Fibroblast of mammary gland (primary cell): ENCODE measurements at regions not wholly inside any gene's neighbourhood (a gene's known extent, or its start where the extent isn't known, plus 50 kb on each side); places are given as distances from the start of the nearest gene placed in this dataset.
A peak's percentile ranks its signal among the peaks of the same experiment; 100 is the strongest.

Source experiments
- DNase-seq: peaks from one replicate; pipeline ENCODE4 v3.0.0-alpha.2; 2010; ENCODE audit warnings: low read depth
- H3K4me3 ChIP-seq: 2 replicates; pipeline ENCODE4 v1.5.1; 2011; ENCODE audit warnings: low read depth, mild to moderate bottlenecking, low read length, moderate library complexity; ENCODE audit not compliant: control insufficient read depth
- CTCF ChIP-seq: conservative IDR thresholded peaks from 2 replicates; pipeline ENCODE4 v1.5.1; 2011; ENCODE audit warnings: low read depth, low read length, inconsistent platforms; ENCODE audit not compliant: control insufficient read depth, insufficient read depth

- TF ChIP-seq CTCF: no peak
- H3K4me3 ChIP-seq: no peak overlapping the region
- DNase-seq: no peak
These were observed 126.1 kb downstream of the ESM1 start for GRCh38 chr5:54859316-54859715.

- no peak overlapping the region for H3K4me3 ChIP-seq
- no peak for TF ChIP-seq CTCF
- no peak for DNase-seq
These were observed 130.4 kb downstream of the ESM1 start for GRCh38 chr5:54854883-54855581.

GRCh38 chr5:54852007-54852406, 133.4 kb downstream of the ESM1 start:
- no peak for DNase-seq
- TF ChIP-seq CTCF: no peak
- H3K4me3 ChIP-seq: no peak overlapping the region

- DNase-seq: no peak
- TF ChIP-seq CTCF: no peak
- H3K4me3 ChIP-seq: no peak overlapping the region
These were observed 133.9 kb downstream of the ESM1 start for GRCh38 chr5:54851449-54851848.

- H3K4me3 ChIP-seq: no peak overlapping the region
- no peak for TF ChIP-seq CTCF
- no peak for DNase-seq
These were observed 136.8 kb downstream of the ESM1 start for GRCh38 chr5:54848581-54848980.

- no peak for TF ChIP-seq CTCF
- peak; percentile 72 for DNase-seq
- H3K4me3 ChIP-seq: no peak overlapping the region
These were observed 139.8 kb downstream of the ESM1 start for GRCh38 chr5:54845567-54845941.

GRCh38 chr5:54844905-54845566, 140.4 kb downstream of the ESM1 start:
- TF ChIP-seq CTCF: peak; percentile 40
- H3K4me3 ChIP-seq: no peak overlapping the region
- DNase-seq: peak; percentile 72
